ENCODE measurements at regions not wholly inside any gene's neighbourhood (a gene's known extent, or its start where the extent isn't known, plus 50 kb on each side); places are given as distances from the start of the nearest gene placed in this dataset.
A peak's percentile ranks its signal among the peaks of the same experiment; 100 is the strongest.

GRCh38 chr18:73156117-73156516, 288.3 kb upstream of the NETO1 start (continued):
- TF ChIP-seq CTCF (IDR thresholded peaks at IDR 0.05; ENCODE audit: low read depth, low read length, missing input control) (no peak), HNF4A (conservative IDR thresholded peaks at IDR 0.05) (no peak), RXRA (IDR thresholded peaks at IDR 0.05) (no peak), FOXA2 (IDR thresholded peaks at IDR 0.05) (no peak), EGR1 (IDR thresholded peaks at IDR 0.05; ENCODE audit: low read depth in 2 of 2) (no peak), SP1 (IDR thresholded peaks at IDR 0.05) (no peak), JUND (IDR thresholded peaks at IDR 0.05) (no peak), MAX (IDR thresholded peaks at IDR 0.05) (no peak), GABPA (IDR thresholded peaks at IDR 0.05 in 1 of 2, conservative IDR thresholded peaks at IDR 0.05 in 1 of 2) (no peak), HNF4G (IDR thresholded peaks at IDR 0.05) (no peak)

- H3K9me3 ChIP-seq (ENCODE audit: control insufficient read depth in 4 of 4, low read length in 3 of 4) = no peaks in the 10 kb centered on the region
- no peaks in the 10 kb centered on the region for H3K36me3 ChIP-seq (ENCODE audit: control insufficient read depth in 4 of 4, insufficient read depth in 3 of 4, low read depth in 1 of 4, low read length in 3 of 4)
- 73% methylated on average over 2 of the region's 2 CpGs for WGBS
- TF ChIP-seq EGR1 (IDR thresholded peaks at IDR 0.05; ENCODE audit: low read depth in 2 of 2) = no peak
- H3K27me3 ChIP-seq (ENCODE audit: control insufficient read depth in 4 of 4, insufficient read depth in 4 of 4, low read length in 3 of 4) = no peaks in the 10 kb centered on the region
- H3K27ac ChIP-seq (ENCODE audit: low read depth in 1 of 2, low read length in 2 of 2) = no peak overlapping the region
- DNase-seq (ENCODE audit: low spot score) = no peak
- no peak overlapping the region for H3K9ac ChIP-seq (ENCODE audit: low read depth in 1 of 2, low read length in 2 of 2)
- no peak overlapping the region for H3K4me3 ChIP-seq (ENCODE audit: low read depth in 1 of 3, low read length in 3 of 3)
- peaks cover 0 to 2% (median 0%) of the 10 kb centered on the region in 4 donors for H3K4me1 ChIP-seq (ENCODE audit: control insufficient read depth in 4 of 4, insufficient read depth in 4 of 4, low read length in 3 of 4)
Observed at GRCh38 chr18:73153271-73153670, 285.5 kb upstream of the NETO1 start.

DNA sequence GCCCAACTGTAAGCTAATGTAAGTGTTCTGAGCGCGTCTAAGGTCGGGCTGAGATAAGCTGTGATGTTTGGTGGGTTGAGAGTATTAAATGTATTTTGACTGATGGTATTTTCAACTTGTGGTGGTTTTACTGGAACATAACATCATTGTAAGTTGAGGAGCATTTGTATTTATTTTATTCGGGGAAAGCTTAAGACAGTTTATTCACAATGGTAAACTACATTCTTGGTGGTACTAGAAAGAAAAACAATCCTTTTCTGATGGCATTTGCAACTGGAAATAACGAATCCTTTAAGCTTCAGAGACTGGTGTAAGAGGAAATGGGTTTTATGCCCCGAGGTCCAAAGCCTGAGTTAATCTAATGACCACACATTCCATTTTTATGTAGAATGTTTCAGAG, 283.3 kb upstream of the NETO1 start:
- DNase-seq (ENCODE audit: low spot score) = no peak
- Histone ChIP-seq H3K4me3 (ENCODE audit: low read depth in 1 of 3, low read length in 3 of 3) (no peak overlapping the region), H3K9ac (ENCODE audit: low read depth in 1 of 2, low read length in 2 of 2) (no peak overlapping the region), H3K9me3 (ENCODE audit: control insufficient read depth in 4 of 4, low read length in 3 of 4) (no peaks in the 10 kb centered on the region), H3K27ac (ENCODE audit: low read depth in 1 of 2, low read length in 2 of 2) (no peak overlapping the region), H3K36me3 (ENCODE audit: control insufficient read depth in 4 of 4, insufficient read depth in 3 of 4, low read depth in 1 of 4, low read length in 3 of 4) (no peaks in the 10 kb centered on the region), H3K4me1 (ENCODE audit: control insufficient read depth in 4 of 4, insufficient read depth in 4 of 4, low read length in 3 of 4) (peaks cover 0 to 2% (median 0%) of the 10 kb centered on the region in 4 donors), H3K27me3 (ENCODE audit: control insufficient read depth in 4 of 4, insufficient read depth in 4 of 4, low read length in 3 of 4) (no peaks in the 10 kb centered on the region)
- TF ChIP-seq HNF4A (conservative IDR thresholded peaks at IDR 0.05) (no peak), TAF1 (conservative IDR thresholded peaks at IDR 0.05) (no peak), NR2F2 (IDR thresholded peaks at IDR 0.05) (no peak), JUND (IDR thresholded peaks at IDR 0.05) (no peak), RXRA (IDR thresholded peaks at IDR 0.05) (no peak), MAX (IDR thresholded peaks at IDR 0.05) (no peak), RAD21 (IDR thresholded peaks at IDR 0.05) (no peak)
- 81% methylated on average over 6 of the region's 6 CpGs for WGBS

GRCh38 chr18:73150199-73150598, 282.4 kb upstream of the NETO1 start:
- no peak overlapping the region for H3K4me3 ChIP-seq (ENCODE audit: low read depth in 1 of 3, low read length in 3 of 3)
- no peak overlapping the region for H3K9ac ChIP-seq (ENCODE audit: low read depth in 1 of 2, low read length in 2 of 2)
- H3K9me3 ChIP-seq (ENCODE audit: control insufficient read depth in 4 of 4, low read length in 3 of 4) = no peaks in the 10 kb centered on the region
- H3K27me3 ChIP-seq (ENCODE audit: control insufficient read depth in 4 of 4, insufficient read depth in 4 of 4, low read length in 3 of 4) = no peaks in the 10 kb centered on the region
- no peak overlapping the region for H3K27ac ChIP-seq (ENCODE audit: low read depth in 1 of 2, low read length in 2 of 2)
- TF ChIP-seq, protein P1, sequence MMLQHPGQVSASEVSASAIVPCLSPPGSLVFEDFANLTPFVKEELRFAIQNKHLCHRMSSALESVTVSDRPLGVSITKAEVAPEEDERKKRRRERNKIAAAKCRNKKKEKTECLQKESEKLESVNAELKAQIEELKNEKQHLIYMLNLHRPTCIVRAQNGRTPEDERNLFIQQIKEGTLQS (IDR thresholded peaks at IDR 0.05) = no peak
- TF ChIP-seq CTCF (IDR thresholded peaks at IDR 0.05; ENCODE audit: low read depth, low read length, missing input control) (peak; percentile 10), RAD21 (IDR thresholded peaks at IDR 0.05) (peak; percentile 9 to 15), NR2F2 (IDR thresholded peaks at IDR 0.05) (no peak)
- no peaks in the 10 kb centered on the region for H3K36me3 ChIP-seq (ENCODE audit: control insufficient read depth in 4 of 4, insufficient read depth in 3 of 4, low read depth in 1 of 4, low read length in 3 of 4)
- peaks cover 0 to 2% (median 0%) of the 10 kb centered on the region in 4 donors for H3K4me1 ChIP-seq (ENCODE audit: control insufficient read depth in 4 of 4, insufficient read depth in 4 of 4, low read length in 3 of 4)
- no peak for DNase-seq (ENCODE audit: low spot score)

Measured in liver (tissue), 8 donors.